ENCODE measurements at regions not wholly inside any gene's neighbourhood (a gene's known extent, or its start where the extent isn't known, plus 50 kb on each side); places are given as distances from the start of the nearest gene placed in this dataset.

DNA sequence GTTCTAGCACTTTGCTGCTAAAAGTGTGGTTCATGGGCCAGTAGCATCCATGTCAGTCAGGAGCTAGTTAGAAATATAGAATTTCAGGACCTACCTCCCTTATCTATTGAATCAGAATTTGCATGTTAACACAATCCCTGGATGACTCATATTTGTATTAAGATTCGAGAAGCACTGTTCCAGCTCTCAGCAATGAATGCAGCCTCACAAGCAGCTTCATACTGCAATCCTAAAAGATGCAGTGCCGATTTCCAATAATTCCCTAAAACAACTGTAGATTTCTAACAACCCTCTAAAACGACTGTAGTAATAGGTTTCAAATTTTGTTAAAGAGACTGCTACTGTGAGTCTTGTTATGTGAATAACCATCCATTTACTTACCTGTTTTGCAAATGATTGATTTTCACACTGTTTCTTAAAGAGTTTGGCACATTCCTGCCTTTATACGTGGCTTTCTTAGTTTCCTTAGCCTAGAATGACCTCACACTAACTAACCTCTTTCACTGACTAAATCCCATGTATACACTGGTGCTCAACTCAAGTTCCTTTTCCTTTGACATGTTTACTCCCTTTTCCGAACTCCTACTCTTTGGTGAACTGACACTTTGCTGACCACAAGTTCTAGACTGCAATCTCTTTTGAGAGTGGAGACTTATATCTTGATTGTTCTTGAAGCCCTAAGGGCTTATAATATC is 511.8 kb downstream of the METTL15 start:
- no peak for DNase-seq (ENCODE audit: low read depth in 3 of 3)

DNA sequence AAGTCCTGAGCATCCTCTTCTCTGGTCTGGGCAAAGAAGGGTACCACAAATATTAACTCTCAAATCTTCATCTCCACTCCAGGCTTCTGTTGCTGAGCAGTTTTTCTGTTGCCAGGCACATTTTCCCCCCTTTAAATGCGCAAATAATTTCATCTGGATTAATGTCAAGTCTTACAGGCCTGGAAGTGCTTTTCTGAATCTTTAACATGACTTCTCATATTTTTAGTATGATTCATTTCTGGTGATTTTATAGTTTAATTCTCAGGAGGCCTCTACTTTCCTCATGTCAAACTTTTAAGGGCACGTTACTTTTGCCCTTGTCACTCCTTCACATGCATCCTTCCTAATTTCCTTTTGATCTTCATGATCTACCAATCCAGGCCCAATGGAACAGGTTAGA is 510.2 kb downstream of the METTL15 start:
- DNase-seq (ENCODE audit: low read depth in 3 of 3) = no peak

- no peak for DNase-seq (ENCODE audit: low read depth in 3 of 3)
These were observed 508.2 kb downstream of the METTL15 start for GRCh38 chr11:28616160-28616965.

- DNase-seq (ENCODE audit: low read depth in 3 of 3) = no peak
These were observed 507.4 kb downstream of the METTL15 start for GRCh38 chr11:28615542-28615941.

DNA sequence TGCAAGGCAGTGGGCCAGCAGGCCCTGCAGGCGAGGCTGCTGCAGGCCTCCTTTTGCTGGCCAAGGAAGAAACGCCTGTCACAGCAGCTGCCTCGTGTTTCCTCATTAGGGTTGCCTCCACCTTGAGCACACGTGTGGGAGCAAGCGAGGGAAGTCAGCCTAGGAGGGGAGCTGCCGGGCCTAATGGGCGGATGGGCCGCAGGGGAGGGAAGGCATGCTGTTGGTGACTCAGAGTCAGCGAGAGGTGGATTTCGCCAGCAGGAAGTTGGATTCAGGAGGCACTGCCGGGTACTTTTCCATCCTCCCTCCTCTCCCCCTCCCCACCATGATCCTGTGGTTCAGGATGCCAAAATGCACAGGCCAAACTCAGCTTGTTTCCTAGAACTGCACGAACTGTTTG is 498.7 kb downstream of the METTL15 start:
- no peak for DNase-seq (ENCODE audit: low read depth in 3 of 3)

DNA sequence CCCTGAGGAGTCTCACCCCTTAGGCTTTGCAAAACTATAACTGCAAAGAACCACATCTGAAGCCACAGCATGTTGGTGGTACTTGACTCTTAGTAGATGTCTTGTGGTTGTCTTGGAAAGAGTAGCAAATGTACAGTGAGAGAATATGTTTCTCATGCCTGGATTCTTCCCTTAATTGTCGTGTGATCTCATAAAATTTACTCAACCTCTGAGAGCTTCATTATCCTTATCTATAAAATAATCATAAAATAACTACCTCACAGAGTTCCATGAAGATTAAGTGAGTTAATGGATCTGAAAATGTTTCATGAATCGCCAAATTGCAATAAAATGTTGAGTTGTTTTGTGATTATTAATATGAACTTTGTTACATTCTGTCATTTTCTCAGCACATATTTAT is 491.5 kb downstream of the METTL15 start:
- DNase-seq (ENCODE audit: low read depth in 3 of 3) = no peak

DNA sequence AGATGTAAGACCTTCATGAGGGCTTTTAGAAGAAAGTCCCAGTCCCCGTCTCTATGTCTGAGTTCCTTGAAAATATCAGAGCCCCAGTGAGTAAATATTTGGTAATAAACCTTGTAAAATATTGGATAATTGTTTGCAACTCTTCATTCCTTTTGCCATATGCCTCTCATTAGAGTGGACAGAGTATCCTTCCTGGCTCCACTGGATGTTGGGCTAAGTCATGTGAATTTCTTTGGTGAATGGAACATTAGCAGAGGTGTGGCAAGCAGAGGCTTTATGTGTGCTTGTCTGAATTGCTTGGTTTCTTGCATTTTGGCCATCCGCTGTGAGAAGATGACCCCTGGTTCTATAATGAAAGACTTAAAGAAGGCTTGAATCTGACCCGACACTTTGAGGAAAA is 490.3 kb downstream of the METTL15 start:
- DNase-seq (ENCODE audit: low read depth in 3 of 3) = no peak

GRCh38 chr11:28596816-28597215 is 488.6 kb downstream of the METTL15 start:
- no peak for DNase-seq (ENCODE audit: low read depth in 3 of 3)

GRCh38 chr11:28592141-28592540 is 484.0 kb downstream of the METTL15 start:
- DNase-seq (ENCODE audit: low read depth in 3 of 3) = no peak

DNA sequence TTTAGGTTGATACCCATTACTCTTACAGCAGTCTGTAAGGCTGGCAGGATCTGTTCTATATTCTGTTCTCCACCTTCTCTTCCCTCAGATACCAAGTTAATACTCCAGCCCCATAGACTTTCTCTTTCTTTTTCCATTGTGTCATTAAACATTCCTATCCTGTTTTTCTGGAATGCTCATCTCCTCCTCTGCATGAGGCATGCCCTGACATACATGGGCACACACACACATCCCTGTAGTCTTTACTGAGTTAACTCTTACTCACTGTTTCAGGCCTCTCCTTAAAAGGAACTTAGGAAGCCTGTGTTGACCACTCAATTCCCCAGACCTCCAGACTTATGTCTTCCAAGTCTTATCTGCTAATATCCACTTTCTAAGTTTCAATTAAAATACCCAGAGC is 476.8 kb downstream of the METTL15 start:
- DNase-seq (ENCODE audit: low read depth in 3 of 3) = no peak

- no peak for DNase-seq (ENCODE audit: low read depth in 3 of 3)
These were observed 474.3 kb downstream of the METTL15 start for GRCh38 chr11:28582506-28582905.

DNA sequence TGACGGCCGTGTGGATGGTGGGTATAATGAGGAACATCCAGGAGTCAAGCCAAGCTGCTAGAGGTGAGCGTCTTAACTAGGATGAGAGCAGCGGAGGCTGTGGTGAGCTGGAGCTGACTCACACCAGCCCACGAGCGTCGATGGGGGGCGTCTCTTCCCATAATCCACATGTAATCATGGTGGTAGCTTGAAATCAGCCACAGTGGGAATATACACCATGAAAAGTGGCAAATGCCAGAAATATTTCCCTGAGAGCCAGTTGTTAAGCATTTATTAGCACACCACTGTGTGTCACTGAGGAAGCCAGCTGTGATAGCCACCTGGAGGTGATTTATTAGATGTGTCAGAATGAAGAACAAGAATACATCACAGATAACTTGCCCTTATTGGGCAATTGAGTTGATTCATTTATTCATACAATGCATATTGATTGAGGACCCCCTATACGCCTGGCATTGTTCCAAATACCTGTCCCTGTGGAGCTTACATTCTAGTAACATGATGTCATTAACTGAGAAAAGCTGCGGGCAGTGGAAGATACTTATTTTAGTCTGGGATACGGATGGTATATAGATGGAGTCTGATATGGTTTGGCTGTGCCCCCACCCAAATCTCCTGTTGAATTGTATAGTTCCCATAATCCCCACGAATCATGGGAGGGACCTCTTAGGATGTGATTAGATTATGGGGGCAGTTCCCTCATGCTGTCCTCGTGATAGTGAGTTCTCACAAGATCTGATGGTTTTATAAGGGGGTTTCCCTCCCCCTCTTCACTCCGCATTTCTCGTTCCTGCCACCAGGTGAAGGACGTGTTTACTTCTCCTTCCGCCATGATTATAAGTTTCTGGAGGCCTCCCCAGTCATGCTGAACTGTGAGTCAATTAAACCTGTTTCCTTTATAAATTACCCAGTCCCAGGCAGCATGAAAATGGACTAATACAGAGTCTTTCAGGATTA is 473.4 kb downstream of the METTL15 start:
- DNase-seq (ENCODE audit: low read depth in 3 of 3) = no peak

DNA sequence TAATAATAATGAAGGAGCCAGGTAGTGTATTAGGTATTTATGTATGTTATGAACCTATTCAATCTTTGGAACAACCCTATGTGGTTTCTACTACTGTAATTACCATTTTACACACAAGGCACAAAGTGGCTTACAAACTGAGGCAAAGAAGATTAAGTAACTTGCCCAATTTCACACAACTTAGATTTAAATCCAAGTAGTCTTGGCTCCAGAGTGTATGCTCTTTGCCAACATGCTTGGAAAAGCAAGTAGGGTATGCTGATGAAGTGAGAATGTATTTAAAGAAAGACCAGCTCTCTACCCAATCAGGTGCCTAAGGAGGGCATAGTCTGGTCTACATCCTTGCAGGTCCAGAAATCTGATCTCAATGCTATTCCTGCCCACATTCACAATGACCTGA is 463.2 kb downstream of the METTL15 start:
- no peak for DNase-seq (ENCODE audit: low read depth in 3 of 3)

GRCh38 chr11:28569106-28569505 is 460.9 kb downstream of the METTL15 start:
- DNase-seq (ENCODE audit: low read depth in 3 of 3) = no peak

GRCh38 chr11:28566339-28567089 is 458.3 kb downstream of the METTL15 start:
- no peak for DNase-seq (ENCODE audit: low read depth in 3 of 3)

- DNase-seq (ENCODE audit: low read depth in 3 of 3) = no peak
These were observed 451.3 kb downstream of the METTL15 start for GRCh38 chr11:28559492-28559891.

DNA sequence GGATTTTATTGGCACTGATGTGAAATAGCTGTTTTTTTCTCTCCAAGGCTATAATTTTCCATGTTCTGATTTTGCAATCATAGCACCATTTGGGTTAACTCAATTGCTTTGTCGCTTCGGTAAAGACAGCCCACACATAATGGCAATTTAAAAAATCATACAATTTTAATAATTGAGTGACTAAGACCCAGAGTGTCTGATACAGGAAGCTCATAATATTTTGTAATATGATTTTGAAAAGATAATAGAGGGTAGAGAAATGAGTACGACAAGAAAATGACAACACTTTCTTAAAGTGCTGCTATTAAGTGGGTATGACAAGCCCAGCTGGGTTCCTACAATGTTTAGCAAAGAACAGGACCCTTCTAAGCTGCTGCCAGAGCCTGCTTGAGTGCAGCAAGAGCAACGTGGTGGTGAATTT is 439.1 kb downstream of the METTL15 start:
- no peak for DNase-seq (ENCODE audit: low read depth in 3 of 3)

DNA sequence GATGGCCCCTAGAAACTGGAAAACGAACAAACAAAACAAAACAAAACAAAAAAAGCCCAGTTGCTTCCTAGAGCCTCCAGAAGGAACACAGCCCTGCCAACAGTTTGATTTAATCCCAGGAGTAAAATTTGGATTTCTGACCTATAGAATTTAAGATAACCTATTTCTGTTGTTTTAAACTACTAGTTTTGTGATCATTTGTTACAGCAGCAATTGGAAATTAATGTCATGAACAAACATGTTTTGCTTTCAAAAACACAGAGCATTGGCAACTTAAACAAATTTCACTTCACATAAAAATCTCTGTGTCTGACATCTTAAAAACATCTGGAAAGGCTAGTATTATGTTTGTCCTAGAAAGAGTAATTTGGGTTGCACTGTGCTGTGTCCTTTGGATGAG is 437.3 kb downstream of the METTL15 start:
- no peak for DNase-seq (ENCODE audit: low read depth in 3 of 3)

DNA sequence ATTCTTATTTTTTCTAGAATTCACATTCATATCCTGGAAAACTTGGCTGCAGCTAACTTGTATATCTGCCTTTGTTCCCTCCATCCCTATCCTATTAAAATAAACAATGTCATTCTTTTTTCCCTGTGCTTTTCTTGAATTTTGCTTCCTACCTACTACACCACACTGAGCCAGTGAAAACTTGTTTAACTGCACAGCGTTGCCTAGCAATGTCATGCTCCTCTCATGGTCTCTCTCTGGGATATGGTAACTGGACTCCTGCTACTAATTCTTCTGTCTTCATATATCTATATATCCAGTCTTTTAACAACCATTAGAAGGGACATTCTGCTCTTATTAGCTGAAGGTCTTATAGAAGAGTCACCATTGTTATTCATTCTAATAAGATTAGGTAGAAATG is 434.4 kb downstream of the METTL15 start:
- no peak for DNase-seq (ENCODE audit: low read depth in 3 of 3)

- no peak for DNase-seq (ENCODE audit: low read depth in 3 of 3)
These were observed 431.2 kb downstream of the METTL15 start for GRCh38 chr11:28539239-28540030.

- no peak for DNase-seq (ENCODE audit: low read depth in 3 of 3)
These were observed 429.6 kb downstream of the METTL15 start for GRCh38 chr11:28537822-28538221.

Measured in stimulated activated CD4-positive, alpha-beta T cell treated with anti-CD3 and anti-CD28 coated beads, TNF-alpha, amount 100 ng/mL, for 48 hours (primary cell).